Endothelial cell of umbilical vein (primary cell): ENCODE measurements at regions not wholly inside any gene's neighbourhood (a gene's known extent, or its start where the extent isn't known, plus 50 kb on each side); places are given as distances from the start of the nearest gene placed in this dataset.

ENCODE experiments used
- CTCF ChIP-seq, 2 donors: IDR thresholded peaks; 1 replicate in 1 of 2; 2 replicates in 1 of 2; pipeline ENCODE4 v1.5.1; 2011; ENCODE audit warnings: low read length in 2 of 2, mild to moderate bottlenecking in 2 of 2, moderate library complexity in 2 of 2, control low read depth in 1 of 2, inconsistent platforms in 1 of 2, low read depth in 1 of 2; ENCODE audit not compliant: insufficient read depth in 1 of 2; ENCODE audit errors: extremely low read depth in 1 of 2
- EZH2 ChIP-seq: IDR thresholded peaks from 2 replicates; pipeline ENCODE4 v1.6.1; 2012; ENCODE audit warnings: borderline replicate concordance, low read depth, mild to moderate bottlenecking, moderate library complexity, low read length, inconsistent platforms; ENCODE audit not compliant: severe bottlenecking
- FOS ChIP-seq: IDR thresholded peaks from 2 replicates; pipeline ENCODE4 v1.6.1; 2011; ENCODE audit warnings: mild to moderate bottlenecking, low read length, moderate library complexity, borderline replicate concordance; ENCODE audit not compliant: insufficient read depth
- GATA2 ChIP-seq: IDR thresholded peaks from 2 replicates; pipeline ENCODE4 v1.7.0; 2011; ENCODE audit warnings: low read depth, mild to moderate bottlenecking, moderate library complexity, mixed read lengths, low read length; ENCODE audit not compliant: insufficient read length, insufficient read depth
- JUN ChIP-seq: IDR thresholded peaks from 2 replicates; pipeline ENCODE4 v1.6.1; 2011; ENCODE audit warnings: borderline replicate concordance, low read depth; ENCODE audit not compliant: insufficient read length, insufficient read depth
- MAX ChIP-seq: IDR thresholded peaks from 2 replicates; pipeline ENCODE4 v1.6.1; 2011; ENCODE audit not compliant: insufficient read depth, insufficient read length
- MYC ChIP-seq: IDR thresholded peaks from one replicate; pipeline ENCODE4 v1.6.1; 2011; ENCODE audit warnings: mild to moderate bottlenecking, low read depth, low read length
- POLR2A ChIP-seq: IDR thresholded peaks from 2 replicates; pipeline ENCODE4 v1.6.1; 2012; ENCODE audit warnings: low read depth, mild to moderate bottlenecking, control low read depth, low read length
- POLR2AphosphoS5 ChIP-seq: IDR thresholded peaks from 2 replicates; pipeline ENCODE4 v1.6.1; 2012; ENCODE audit warnings: low read depth, mild to moderate bottlenecking, control low read depth, low read length, moderate library complexity; ENCODE audit not compliant: insufficient read depth

GRCh38 chr11:70775386-70776075, 377.2 kb downstream of the CTTN start:
- no peak for TF ChIP-seq CTCF (IDR thresholded peaks at IDR 0.05; ENCODE audit: extremely low read depth in 1 of 2, insufficient read depth in 1 of 2, low read depth in 1 of 2, low read length in 2 of 2)
- TF ChIP-seq FOS, result no peak
- TF ChIP-seq MYC, result no peak
- TF ChIP-seq EZH2, result no peak
- TF ChIP-seq POLR2A, result no peak
- TF ChIP-seq JUN, result no peak
- no peak for TF ChIP-seq POLR2AphosphoS5
- TF ChIP-seq MAX, result no peak
- TF ChIP-seq GATA2, result no peak
